GM23338 (cell line): ENCODE measurements at regions not wholly inside any gene's neighbourhood (a gene's known extent, or its start where the extent isn't known, plus 50 kb on each side); places are given as distances from the start of the nearest gene placed in this dataset.

Experiments
- ATAC-seq: fragments of 200-7000 bp; cut with Tn5 transposase; 3 replicates; pipeline ENCODE4 v1.9.1; 2020
- DNase-seq: peaks from one replicate; pipeline ENCODE4 v3.0.0-alpha.2; 2015; ENCODE audit warnings: low spot score
- H2AFZ ChIP-seq: fragments of 200-600 bp; sonication (generic); 2 replicates; pipeline ENCODE4 v1.8.0; 2016; ENCODE audit warnings: antibody characterized with exemption, mild to moderate bottlenecking, moderate library complexity
- H3F3A ChIP-seq: fragments of 200-600 bp; sonication (generic); replicated peaks from 2 replicates; pipeline ENCODE4 v1.8.0; 2017; ENCODE audit warnings: antibody characterized with exemption, mixed run types, low read depth
- H3K27ac ChIP-seq: fragments of 200-600 bp; sonication (generic); 2 replicates; pipeline ENCODE4 v1.6.1; 2016; ENCODE audit warnings: low read depth
- H3K27me3 ChIP-seq: fragments of 200-600 bp; sonication (generic); 2 replicates; pipeline ENCODE4 v1.8.0; 2016; ENCODE audit warnings: mild to moderate bottlenecking, mixed run types, moderate library complexity; ENCODE audit not compliant: insufficient read depth
- H3K36me3 ChIP-seq: fragments of 200-600 bp; sonication (generic); 2 replicates; pipeline ENCODE4 v1.8.0; 2016; ENCODE audit warnings: mild to moderate bottlenecking; ENCODE audit not compliant: insufficient read depth
- H3K4me1 ChIP-seq: fragments of 200-600 bp; sonication (generic); 2 replicates; pipeline ENCODE4 v1.8.0; 2016; ENCODE audit warnings: mild to moderate bottlenecking, moderate library complexity; ENCODE audit not compliant: insufficient read depth
- H3K4me2 ChIP-seq: fragments of 200-600 bp; sonication (generic); 2 replicates; pipeline ENCODE4 v1.7.1; 2017; ENCODE audit warnings: mixed run types
- H3K4me3 ChIP-seq: fragments of 200-600 bp; sonication (generic); 2 replicates; pipeline ENCODE4 v1.6.1; 2016; ENCODE audit warnings: mixed run types
- H3K79me2 ChIP-seq: fragments of 200-600 bp; sonication (generic); replicated peaks from 2 replicates; pipeline ENCODE4 v1.8.0; 2017; ENCODE audit warnings: mild to moderate bottlenecking; ENCODE audit not compliant: insufficient read depth
- H3K9me2 ChIP-seq: fragments of 200-600 bp; sonication (generic); 2 replicates; pipeline ENCODE4 v1.8.0; 2017; ENCODE audit not compliant: insufficient read depth
- H4K20me1 ChIP-seq: fragments of 200-600 bp; sonication (generic); replicated peaks from 2 replicates; pipeline ENCODE4 v1.8.0; 2017; ENCODE audit warnings: mild to moderate bottlenecking; ENCODE audit not compliant: insufficient read depth
- H3K27ac Mint-ChIP-seq: 2 replicates; pipeline ENCODE4 v1.8.0; 2020; ENCODE audit warnings: inconsistent platforms, mild to moderate bottlenecking, moderate library complexity, mixed read lengths
- H3K27me3 Mint-ChIP-seq: 3 replicates; pipeline ENCODE4 v1.8.0; 2022; ENCODE audit warnings: low read depth, mild to moderate bottlenecking, moderate library complexity, mixed read lengths, inconsistent platforms; ENCODE audit not compliant: insufficient read depth, poor library complexity
- H3K36me3 Mint-ChIP-seq: 3 replicates; pipeline ENCODE4 v1.8.0; 2021; ENCODE audit warnings: low read depth, mild to moderate bottlenecking, inconsistent platforms, moderate library complexity, mixed read lengths
- H3K4me1 Mint-ChIP-seq: 3 replicates; pipeline ENCODE4 v1.8.0; 2020; ENCODE audit warnings: mild to moderate bottlenecking, inconsistent platforms, mixed read lengths
- H3K4me3 Mint-ChIP-seq: 3 replicates; pipeline ENCODE4 v1.8.0; 2021; ENCODE audit warnings: moderate library complexity, mild to moderate bottlenecking, inconsistent platforms, mixed read lengths
- H3K9me3 Mint-ChIP-seq: 3 replicates; pipeline ENCODE4 v1.8.0; 2020; ENCODE audit warnings: moderate library complexity, mild to moderate bottlenecking, inconsistent platforms, mixed read lengths
- CREB1 ChIP-seq: fragments of 250-450 bp; sonication (Bioruptor Pico); IDR thresholded peaks from 2 replicates; pipeline ENCODE4 v1.5.0; 2020; ENCODE audit warnings: low read depth, mild to moderate bottlenecking, moderate library complexity
- EZH2 ChIP-seq: fragments of 200-600 bp; sonication (generic); IDR thresholded peaks from one replicate; pipeline ENCODE4 v1.8.0; 2017; ENCODE audit warnings: antibody characterized with exemption, mild to moderate bottlenecking, low read depth; ENCODE audit not compliant: unreplicated experiment
- EZH2phosphoT487 ChIP-seq: fragments of 200-600 bp; sonication (generic); IDR thresholded peaks from one replicate; pipeline ENCODE4 v1.8.1; 2018; ENCODE audit warnings: antibody characterized with exemption; ENCODE audit not compliant: unreplicated experiment
- JUNB ChIP-seq: IDR thresholded peaks from one replicate; pipeline ENCODE4 v1.6.1; 2016; ENCODE audit warnings: antibody characterized with exemption; ENCODE audit not compliant: unreplicated experiment
- NANOG ChIP-seq: IDR thresholded peaks from 2 replicates; pipeline ENCODE4 v1.6.1; 2016; ENCODE audit warnings: antibody characterized with exemption, borderline replicate concordance
- POLR2AphosphoS5 ChIP-seq: IDR thresholded peaks from 2 replicates; pipeline ENCODE4 v1.6.1; 2016; ENCODE audit warnings: antibody characterized with exemption, low read depth
- STAT1 ChIP-seq: IDR thresholded peaks from one replicate; pipeline ENCODE4 v1.6.1; 2016; ENCODE audit warnings: antibody characterized with exemption; ENCODE audit not compliant: unreplicated experiment
- ZNF114 ChIP-seq: fragments of 250-450 bp; sonication (Bioruptor Pico); IDR thresholded peaks from 2 replicates; pipeline ENCODE4 v1.5.0; 2020; ENCODE audit warnings: mild to moderate bottlenecking, moderate library complexity
- ZNF331 ChIP-seq: fragments of 250-450 bp; sonication (Bioruptor Pico); IDR thresholded peaks from 2 replicates; pipeline ENCODE4 v1.5.0; 2020; ENCODE audit warnings: low read depth, mild to moderate bottlenecking, moderate library complexity
- TF ChIP-seq, protein P1 (sequence below): IDR thresholded peaks from one replicate; pipeline ENCODE4 v1.6.1; 2018; ENCODE audit warnings: antibody characterized with exemption; ENCODE audit not compliant: unreplicated experiment
- TF ChIP-seq, protein P2 (sequence below): fragments of 250-450 bp; sonication (Bioruptor Pico); IDR thresholded peaks from 2 replicates; pipeline ENCODE4 v1.5.0; 2020; ENCODE audit warnings: mild to moderate bottlenecking, moderate library complexity
- TF ChIP-seq, protein P3 (sequence below), 2 experiments: fragments of 200-600 bp in 1 of 2; sonication (generic) in 1 of 2; conservative IDR thresholded peaks; 2 replicates each; pipeline versions ENCODE4 v1.5.1 to v1.6.1; 2016 to 2017; ENCODE audit warnings: antibody characterized with exemption in 2 of 2, low read depth in 2 of 2, mild to moderate bottlenecking in 2 of 2, moderate library complexity in 1 of 2
- TF ChIP-seq, protein P4 (sequence below): IDR thresholded peaks from 2 replicates; pipeline ENCODE4 v1.6.1; 2016; ENCODE audit warnings: antibody characterized with exemption

DNA sequence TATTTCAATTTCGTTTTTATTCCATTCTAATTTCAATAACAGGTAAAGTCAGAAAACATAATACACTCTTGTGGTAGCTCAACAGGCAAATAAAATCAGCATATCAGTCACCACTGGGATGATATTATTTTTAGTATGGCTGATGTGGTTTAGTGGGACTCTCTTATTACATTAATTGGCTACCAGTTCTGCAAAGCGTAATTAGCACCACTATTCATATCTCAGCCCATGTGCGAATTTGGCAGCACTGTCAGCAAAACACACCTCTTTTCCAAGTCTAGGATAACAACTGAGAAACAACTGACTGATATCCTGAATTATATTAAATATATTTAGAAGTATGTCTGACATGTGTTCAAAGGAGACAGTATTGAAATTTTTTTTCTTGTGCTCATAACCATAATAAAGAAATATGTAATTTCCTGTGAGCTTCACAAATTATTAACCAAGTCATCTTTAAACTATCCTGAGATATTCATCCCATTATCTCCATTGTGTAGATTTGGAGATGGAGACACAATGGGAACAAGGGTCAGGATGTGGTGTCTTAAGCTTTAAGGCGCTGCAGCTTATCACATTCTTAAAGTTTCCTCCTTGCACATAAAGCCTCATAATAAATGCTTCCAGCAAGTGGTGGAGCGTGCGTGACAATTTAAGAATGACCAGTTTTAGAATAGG, 212.4 kb downstream of the TLE1 start (continued):
- TF ChIP-seq, protein P1, sequence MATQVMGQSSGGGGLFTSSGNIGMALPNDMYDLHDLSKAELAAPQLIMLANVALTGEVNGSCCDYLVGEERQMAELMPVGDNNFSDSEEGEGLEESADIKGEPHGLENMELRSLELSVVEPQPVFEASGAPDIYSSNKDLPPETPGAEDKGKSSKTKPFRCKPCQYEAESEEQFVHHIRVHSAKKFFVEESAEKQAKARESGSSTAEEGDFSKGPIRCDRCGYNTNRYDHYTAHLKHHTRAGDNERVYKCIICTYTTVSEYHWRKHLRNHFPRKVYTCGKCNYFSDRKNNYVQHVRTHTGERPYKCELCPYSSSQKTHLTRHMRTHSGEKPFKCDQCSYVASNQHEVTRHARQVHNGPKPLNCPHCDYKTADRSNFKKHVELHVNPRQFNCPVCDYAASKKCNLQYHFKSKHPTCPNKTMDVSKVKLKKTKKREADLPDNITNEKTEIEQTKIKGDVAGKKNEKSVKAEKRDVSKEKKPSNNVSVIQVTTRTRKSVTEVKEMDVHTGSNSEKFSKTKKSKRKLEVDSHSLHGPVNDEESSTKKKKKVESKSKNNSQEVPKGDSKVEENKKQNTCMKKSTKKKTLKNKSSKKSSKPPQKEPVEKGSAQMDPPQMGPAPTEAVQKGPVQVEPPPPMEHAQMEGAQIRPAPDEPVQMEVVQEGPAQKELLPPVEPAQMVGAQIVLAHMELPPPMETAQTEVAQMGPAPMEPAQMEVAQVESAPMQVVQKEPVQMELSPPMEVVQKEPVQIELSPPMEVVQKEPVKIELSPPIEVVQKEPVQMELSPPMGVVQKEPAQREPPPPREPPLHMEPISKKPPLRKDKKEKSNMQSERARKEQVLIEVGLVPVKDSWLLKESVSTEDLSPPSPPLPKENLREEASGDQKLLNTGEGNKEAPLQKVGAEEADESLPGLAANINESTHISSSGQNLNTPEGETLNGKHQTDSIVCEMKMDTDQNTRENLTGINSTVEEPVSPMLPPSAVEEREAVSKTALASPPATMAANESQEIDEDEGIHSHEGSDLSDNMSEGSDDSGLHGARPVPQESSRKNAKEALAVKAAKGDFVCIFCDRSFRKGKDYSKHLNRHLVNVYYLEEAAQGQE, result no peak

DNA sequence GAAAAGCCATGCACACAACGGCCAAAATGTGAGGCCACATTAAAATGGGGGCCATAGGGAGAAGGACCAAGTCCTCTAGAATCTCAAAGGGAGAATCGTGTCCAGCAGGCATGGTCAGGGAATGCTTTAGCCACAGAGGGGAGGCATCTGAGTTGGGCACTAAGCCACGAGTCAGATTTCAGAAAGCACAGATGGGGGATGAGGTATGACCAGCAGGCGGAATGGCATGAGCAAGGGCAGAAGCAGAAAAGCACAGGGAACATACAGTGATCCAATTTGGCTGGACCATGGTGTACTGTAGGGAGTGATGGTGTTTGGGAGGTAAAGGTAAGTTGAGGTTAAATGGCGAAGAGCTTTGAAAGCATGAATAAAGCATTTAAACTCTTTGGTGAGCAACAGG, 214.6 kb downstream of the TLE1 start:
- H3K4me3 Mint-ChIP-seq, result no peak overlapping the region
- no peaks in the 10 kb centered on the region for H3K79me2 ChIP-seq
- H3K4me2 ChIP-seq, result no peak overlapping the region
- no peaks in the 10 kb centered on the region for H3K4me1 ChIP-seq
- peaks cover 5% of the 10 kb centered on the region; the same call in 2 of the 3 replicates for H3K4me1 Mint-ChIP-seq
- H3K9me2 ChIP-seq, result peaks cover 3% of the 10 kb centered on the region; the same call in 1 of the 2 replicates
- H4K20me1 ChIP-seq, result no peaks in the 10 kb centered on the region
- H3K27ac Mint-ChIP-seq, result no peak overlapping the region
- ATAC-seq, result no peak
- no peak overlapping the region for H3K27ac ChIP-seq
- no peak overlapping the region for H3K4me3 ChIP-seq
- no peaks in the 10 kb centered on the region for H3F3A ChIP-seq
- no peak overlapping the region for H2AFZ ChIP-seq
- DNase-seq, result no peak
- H3K36me3 Mint-ChIP-seq, result no peaks in the 10 kb centered on the region
- no peaks in the 10 kb centered on the region for H3K27me3 ChIP-seq
- no peaks in the 10 kb centered on the region for H3K27me3 Mint-ChIP-seq
- H3K36me3 ChIP-seq, result no peaks in the 10 kb centered on the region
- H3K9me3 Mint-ChIP-seq, result no peaks in the 10 kb centered on the region
- TF ChIP-seq EZH2phosphoT487, result no peak
- no peak for TF ChIP-seq ZNF331
- TF ChIP-seq JUNB, result no peak
- TF ChIP-seq ZNF114 (CRISPR knock-in tag), result no peak
- TF ChIP-seq EZH2, result no peak
- TF ChIP-seq POLR2AphosphoS5, result no peak
- TF ChIP-seq, protein P2, sequence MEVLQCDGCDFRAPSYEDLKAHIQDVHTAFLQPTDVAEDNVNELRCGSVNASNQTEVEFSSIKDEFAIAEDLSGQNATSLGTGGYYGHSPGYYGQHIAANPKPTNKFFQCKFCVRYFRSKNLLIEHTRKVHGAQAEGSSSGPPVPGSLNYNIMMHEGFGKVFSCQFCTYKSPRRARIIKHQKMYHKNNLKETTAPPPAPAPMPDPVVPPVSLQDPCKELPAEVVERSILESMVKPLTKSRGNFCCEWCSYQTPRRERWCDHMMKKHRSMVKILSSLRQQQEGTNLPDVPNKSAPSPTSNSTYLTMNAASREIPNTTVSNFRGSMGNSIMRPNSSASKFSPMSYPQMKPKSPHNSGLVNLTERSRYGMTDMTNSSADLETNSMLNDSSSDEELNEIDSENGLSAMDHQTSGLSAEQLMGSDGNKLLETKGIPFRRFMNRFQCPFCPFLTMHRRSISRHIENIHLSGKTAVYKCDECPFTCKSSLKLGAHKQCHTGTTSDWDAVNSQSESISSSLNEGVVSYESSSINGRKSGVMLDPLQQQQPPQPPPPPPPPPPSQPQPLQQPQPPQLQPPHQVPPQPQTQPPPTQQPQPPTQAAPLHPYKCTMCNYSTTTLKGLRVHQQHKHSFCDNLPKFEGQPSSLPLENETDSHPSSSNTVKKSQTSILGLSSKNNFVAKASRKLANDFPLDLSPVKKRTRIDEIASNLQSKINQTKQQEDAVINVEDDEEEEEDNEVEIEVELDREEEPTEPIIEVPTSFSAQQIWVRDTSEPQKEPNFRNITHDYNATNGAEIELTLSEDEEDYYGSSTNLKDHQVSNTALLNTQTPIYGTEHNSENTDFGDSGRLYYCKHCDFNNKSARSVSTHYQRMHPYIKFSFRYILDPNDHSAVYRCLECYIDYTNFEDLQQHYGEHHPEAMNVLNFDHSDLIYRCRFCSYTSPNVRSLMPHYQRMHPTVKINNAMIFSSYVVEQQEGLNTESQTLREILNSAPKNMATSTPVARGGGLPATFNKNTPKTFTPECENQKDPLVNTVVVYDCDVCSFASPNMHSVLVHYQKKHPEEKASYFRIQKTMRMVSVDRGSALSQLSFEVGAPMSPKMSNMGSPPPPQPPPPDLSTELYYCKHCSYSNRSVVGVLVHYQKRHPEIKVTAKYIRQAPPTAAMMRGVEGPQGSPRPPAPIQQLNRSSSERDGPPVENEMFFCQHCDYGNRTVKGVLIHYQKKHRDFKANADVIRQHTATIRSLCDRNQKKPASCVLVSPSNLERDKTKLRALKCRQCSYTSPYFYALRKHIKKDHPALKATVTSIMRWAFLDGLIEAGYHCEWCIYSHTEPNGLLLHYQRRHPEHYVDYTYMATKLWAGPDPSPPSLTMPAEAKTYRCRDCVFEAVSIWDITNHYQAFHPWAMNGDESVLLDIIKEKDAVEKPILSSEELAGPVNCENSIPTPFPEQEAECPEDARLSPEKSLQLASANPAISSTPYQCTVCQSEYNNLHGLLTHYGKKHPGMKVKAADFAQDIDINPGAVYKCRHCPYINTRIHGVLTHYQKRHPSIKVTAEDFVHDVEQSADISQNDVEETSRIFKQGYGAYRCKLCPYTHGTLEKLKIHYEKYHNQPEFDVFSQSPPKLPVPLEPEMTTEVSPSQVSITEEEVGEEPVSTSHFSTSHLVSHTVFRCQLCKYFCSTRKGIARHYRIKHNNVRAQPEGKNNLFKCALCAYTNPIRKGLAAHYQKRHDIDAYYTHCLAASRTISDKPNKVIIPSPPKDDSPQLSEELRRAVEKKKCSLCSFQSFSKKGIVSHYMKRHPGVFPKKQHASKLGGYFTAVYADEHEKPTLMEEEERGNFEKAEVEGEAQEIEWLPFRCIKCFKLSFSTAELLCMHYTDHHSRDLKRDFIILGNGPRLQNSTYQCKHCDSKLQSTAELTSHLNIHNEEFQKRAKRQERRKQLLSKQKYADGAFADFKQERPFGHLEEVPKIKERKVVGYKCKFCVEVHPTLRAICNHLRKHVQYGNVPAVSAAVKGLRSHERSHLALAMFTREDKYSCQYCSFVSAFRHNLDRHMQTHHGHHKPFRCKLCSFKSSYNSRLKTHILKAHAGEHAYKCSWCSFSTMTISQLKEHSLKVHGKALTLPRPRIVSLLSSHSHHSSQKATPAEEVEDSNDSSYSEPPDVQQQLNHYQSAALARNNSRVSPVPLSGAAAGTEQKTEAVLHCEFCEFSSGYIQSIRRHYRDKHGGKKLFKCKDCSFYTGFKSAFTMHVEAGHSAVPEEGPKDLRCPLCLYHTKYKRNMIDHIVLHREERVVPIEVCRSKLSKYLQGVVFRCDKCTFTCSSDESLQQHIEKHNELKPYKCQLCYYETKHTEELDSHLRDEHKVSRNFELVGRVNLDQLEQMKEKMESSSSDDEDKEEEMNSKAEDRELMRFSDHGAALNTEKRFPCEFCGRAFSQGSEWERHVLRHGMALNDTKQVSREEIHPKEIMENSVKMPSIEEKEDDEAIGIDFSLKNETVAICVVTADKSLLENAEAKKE (CRISPR knock-in tag), result no peak
- TF ChIP-seq, protein P3, sequence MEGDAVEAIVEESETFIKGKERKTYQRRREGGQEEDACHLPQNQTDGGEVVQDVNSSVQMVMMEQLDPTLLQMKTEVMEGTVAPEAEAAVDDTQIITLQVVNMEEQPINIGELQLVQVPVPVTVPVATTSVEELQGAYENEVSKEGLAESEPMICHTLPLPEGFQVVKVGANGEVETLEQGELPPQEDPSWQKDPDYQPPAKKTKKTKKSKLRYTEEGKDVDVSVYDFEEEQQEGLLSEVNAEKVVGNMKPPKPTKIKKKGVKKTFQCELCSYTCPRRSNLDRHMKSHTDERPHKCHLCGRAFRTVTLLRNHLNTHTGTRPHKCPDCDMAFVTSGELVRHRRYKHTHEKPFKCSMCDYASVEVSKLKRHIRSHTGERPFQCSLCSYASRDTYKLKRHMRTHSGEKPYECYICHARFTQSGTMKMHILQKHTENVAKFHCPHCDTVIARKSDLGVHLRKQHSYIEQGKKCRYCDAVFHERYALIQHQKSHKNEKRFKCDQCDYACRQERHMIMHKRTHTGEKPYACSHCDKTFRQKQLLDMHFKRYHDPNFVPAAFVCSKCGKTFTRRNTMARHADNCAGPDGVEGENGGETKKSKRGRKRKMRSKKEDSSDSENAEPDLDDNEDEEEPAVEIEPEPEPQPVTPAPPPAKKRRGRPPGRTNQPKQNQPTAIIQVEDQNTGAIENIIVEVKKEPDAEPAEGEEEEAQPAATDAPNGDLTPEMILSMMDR (conservative IDR thresholded peaks at IDR 0.05; ENCODE audit: low read depth in 2 of 2), result no peak
- TF ChIP-seq NANOG, result no peak
- no peak for TF ChIP-seq STAT1
- TF ChIP-seq, protein P4, sequence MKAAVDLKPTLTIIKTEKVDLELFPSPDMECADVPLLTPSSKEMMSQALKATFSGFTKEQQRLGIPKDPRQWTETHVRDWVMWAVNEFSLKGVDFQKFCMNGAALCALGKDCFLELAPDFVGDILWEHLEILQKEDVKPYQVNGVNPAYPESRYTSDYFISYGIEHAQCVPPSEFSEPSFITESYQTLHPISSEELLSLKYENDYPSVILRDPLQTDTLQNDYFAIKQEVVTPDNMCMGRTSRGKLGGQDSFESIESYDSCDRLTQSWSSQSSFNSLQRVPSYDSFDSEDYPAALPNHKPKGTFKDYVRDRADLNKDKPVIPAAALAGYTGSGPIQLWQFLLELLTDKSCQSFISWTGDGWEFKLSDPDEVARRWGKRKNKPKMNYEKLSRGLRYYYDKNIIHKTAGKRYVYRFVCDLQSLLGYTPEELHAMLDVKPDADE, result no peak
- TF ChIP-seq CREB1 (CRISPR knock-in tag), result no peak
